ENCODE measurements at regions not wholly inside any gene's neighbourhood (a gene's known extent, or its start where the extent isn't known, plus 50 kb on each side); places are given as distances from the start of the nearest gene placed in this dataset.

DNA sequence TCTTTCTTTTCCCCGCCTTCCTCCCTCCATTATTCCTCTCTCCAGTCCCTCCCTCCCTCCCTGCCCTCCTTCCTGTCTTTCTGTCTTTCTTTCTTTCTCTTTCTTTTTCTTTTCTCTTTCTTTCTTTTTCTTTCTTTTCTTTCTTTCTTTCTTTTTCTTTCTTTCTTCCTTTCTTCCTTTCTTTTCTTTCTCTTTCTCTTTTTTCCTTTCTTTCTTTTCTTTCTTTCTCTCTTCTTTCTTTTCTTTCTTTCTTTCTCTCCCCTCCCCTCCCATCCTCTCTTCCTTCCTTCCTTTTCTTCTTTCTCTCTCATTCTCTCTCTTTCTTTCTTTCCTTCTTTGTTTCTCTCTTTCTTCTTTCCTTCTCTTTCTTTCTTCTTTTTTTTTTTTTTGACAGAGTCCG is 402.2 kb upstream of the PLXNA2 start:
- H3K4me3 ChIP-seq (ENCODE audit: low read depth, low read length), result no peak overlapping the region
- no peaks in the 10 kb centered on the region for H3K4me1 ChIP-seq (ENCODE audit: control insufficient read depth, insufficient read depth, low read length)
- H3K27ac ChIP-seq (ENCODE audit: extremely low read depth, low read depth, low read length), result no peak overlapping the region
- TF ChIP-seq ZNF791 (tag by site-specific recombination; IDR thresholded peaks at IDR 0.05) (no peak), PRDM1 (tag by site-specific recombination; IDR thresholded peaks at IDR 0.05) (peak; percentile 52; the same call in 1 of the 2 replicates), ZBTB11 (tag by site-specific recombination; conservative IDR thresholded peaks at IDR 0.05; ENCODE audit: low read depth) (no peak), ZNF366 (tag by site-specific recombination; conservative IDR thresholded peaks at IDR 0.05) (peak; percentile 56)
- TF ChIP-seq, protein P1, sequence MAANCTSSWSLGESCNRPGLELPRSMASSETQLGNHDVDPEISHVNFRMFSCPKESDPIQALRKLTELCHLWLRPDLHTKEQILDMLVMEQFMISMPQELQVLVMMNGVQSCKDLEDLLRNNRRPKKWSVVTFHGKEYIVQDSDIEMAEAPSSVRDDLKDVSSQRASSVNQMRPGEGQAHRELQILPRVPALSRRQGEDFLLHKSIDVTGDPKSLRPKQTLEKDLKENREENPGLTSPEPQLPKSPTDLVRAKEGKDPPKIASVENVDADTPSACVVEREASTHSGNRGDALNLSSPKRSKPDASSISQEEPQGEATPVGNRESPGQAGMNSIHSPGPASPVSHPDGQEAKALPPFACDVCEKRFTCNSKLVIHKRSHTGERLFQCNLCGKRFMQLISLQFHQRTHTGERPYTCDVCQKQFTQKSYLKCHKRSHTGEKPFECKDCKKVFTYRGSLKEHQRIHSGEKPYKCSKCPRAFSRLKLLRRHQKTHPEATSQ (tag by site-specific recombination; IDR thresholded peaks at IDR 0.05), result no peak
- H3K9me3 ChIP-seq (ENCODE audit: control insufficient read depth, insufficient read depth, low read depth, low read length), result no peaks in the 10 kb centered on the region
- no peaks in the 10 kb centered on the region for H3K36me3 ChIP-seq (ENCODE audit: control insufficient read depth in 2 of 2, insufficient read depth in 1 of 2, low read length in 2 of 2)
- CTCF ChIA-PET, result no interaction called here
- POLR2A ChIA-PET, result no interaction called here

DNA sequence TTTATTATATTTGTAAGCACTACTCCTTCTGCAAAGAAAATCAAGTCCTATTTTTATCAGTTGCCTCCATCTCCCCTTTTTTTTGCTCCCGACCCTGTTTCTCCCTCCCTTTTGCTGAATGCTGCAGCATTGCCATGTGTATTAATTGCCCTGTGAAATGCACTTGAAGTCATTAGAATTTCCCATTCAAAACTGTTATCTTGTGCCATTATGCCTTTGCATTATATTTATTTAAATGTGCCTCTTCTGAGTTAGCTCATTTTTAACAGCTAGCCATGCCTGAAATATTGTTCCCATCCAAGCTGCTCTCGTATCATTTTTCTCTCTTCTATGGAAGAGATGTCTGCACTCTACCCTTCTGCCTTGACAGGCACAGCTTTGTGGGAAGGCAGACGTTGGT is 404.0 kb upstream of the PLXNA2 start:
- Histone ChIP-seq H3K27ac (ENCODE audit: extremely low read depth, low read depth, low read length) (no peak overlapping the region), H3K4me1 (ENCODE audit: control insufficient read depth, insufficient read depth, low read length) (no peaks in the 10 kb centered on the region), H3K36me3 (ENCODE audit: control insufficient read depth in 2 of 2, insufficient read depth in 1 of 2, low read length in 2 of 2) (no peaks in the 10 kb centered on the region), H3K4me3 (ENCODE audit: low read depth, low read length) (no peak overlapping the region), H3K9me3 (ENCODE audit: control insufficient read depth, insufficient read depth, low read depth, low read length) (no peaks in the 10 kb centered on the region)
- POLR2A ChIA-PET, result no interaction called here
- CTCF ChIA-PET, result interaction anchor here (0.8 to 1.6 kb wide), 3 partner anchors 9 to 600 kb away, joined by 3 to 4 read pairs (median 4); no protein-coding TSS in a partner anchor
- TF ChIP-seq BCL11B (tag by site-specific recombination; IDR thresholded peaks at IDR 0.05; ENCODE audit: low read depth) (no peak), ZNF639 (tag by site-specific recombination; IDR thresholded peaks at IDR 0.05) (no peak), ZNF341 (tag by site-specific recombination; IDR thresholded peaks at IDR 0.05; ENCODE audit: low read depth) (no peak), ZBTB26 (tag by site-specific recombination; optimal IDR thresholded peaks at IDR 0.05) (no peak), KLF1 (tag by site-specific recombination; IDR thresholded peaks at IDR 0.05) (no peak), ZNF132 (tag by site-specific recombination; IDR thresholded peaks at IDR 0.05; ENCODE audit: borderline replicate concordance) (no peak)

DNA sequence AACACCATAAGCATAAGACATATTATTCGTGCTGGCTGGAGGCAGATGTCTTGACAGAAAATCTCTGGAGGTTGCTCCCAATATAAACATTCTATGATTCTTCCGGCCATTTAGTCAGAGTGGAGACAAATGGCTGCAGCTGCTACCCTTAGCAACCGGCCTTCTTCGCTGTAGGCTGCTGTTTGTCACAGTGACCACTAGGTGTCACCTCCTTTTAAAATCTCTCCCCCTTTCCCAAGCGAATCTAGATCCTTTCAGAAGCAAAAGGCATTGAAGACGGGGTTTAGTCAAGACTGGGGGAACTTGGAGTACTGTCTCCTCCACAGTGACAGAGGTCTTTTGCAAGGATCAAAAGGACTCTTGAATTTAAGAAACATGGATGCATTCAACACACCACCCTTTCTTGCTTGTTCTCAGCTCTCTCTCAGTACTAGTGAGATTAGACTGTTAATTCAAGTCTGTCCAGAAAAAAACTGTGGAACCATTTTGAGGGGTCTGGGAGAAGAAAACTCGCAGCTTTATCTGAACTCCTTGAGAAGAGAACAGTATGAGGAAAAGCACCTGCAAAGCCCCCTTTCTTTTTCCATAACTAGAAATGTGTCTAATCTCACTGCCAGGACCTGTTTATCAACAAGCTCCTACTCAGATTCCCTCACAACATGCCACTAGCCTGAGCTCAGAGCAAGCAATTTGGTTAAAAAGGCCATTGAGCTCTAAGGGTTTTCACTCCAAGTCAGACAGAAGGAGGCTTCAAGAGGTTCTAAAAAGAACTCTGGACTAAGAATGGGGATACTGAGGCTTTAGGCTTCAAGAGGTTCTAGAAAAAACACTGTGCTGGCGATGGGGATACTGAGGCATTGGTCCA is 408.3 kb upstream of the PLXNA2 start:
- Histone ChIP-seq H3K4me1 (ENCODE audit: control insufficient read depth, insufficient read depth, low read length) (no peaks in the 10 kb centered on the region), H3K36me3 (ENCODE audit: control insufficient read depth in 2 of 2, insufficient read depth in 1 of 2, low read length in 2 of 2) (no peaks in the 10 kb centered on the region), H3K27ac (ENCODE audit: extremely low read depth, low read depth, low read length) (no peak overlapping the region), H3K4me3 (ENCODE audit: low read depth, low read length) (no peak overlapping the region), H3K9me3 (ENCODE audit: control insufficient read depth, insufficient read depth, low read depth, low read length) (no peaks in the 10 kb centered on the region)
- POLR2A ChIA-PET, result no interaction called here
- CTCF ChIA-PET, result interaction anchor here (0.5 to 2.0 kb wide), 39 partner anchors 9 to 837 kb away, joined by 3 to 10 read pairs (median 4); no protein-coding TSS in a partner anchor
- TF ChIP-seq ZNF837 (tag by site-specific recombination; IDR thresholded peaks at IDR 0.05), result no peak
- TF ChIP-seq ZNF530 (tag by site-specific recombination; IDR thresholded peaks at IDR 0.05; ENCODE audit: low read depth), result no peak
- TF ChIP-seq RBAK (tag by site-specific recombination; IDR thresholded peaks at IDR 0.05), result no peak
- no peak for TF ChIP-seq ZBTB7A (tag by site-specific recombination; IDR thresholded peaks at IDR 0.05; ENCODE audit: low read depth)
- TF ChIP-seq ZNF391 (tag by site-specific recombination; IDR thresholded peaks at IDR 0.05; ENCODE audit: borderline replicate concordance, low read depth), result no peak
- no peak for TF ChIP-seq SETDB1 (IDR thresholded peaks at IDR 0.05; ENCODE audit: insufficient read length, low read length)
- no peak for TF ChIP-seq ZNF792 (tag by site-specific recombination; IDR thresholded peaks at IDR 0.05)
- no peak for TF ChIP-seq ZBTB1 (tag by site-specific recombination; IDR thresholded peaks at IDR 0.05)
- TF ChIP-seq ZNF654 (tag by site-specific recombination; IDR thresholded peaks at IDR 0.05; ENCODE audit: low read depth), result peak; percentile 57
- TF ChIP-seq CTCF (tag by site-specific recombination; IDR thresholded peaks at IDR 0.05), result peak; percentile 59; the same call in 1 of the 2 replicates
- no peak for TF ChIP-seq KLF10 (tag by site-specific recombination; IDR thresholded peaks at IDR 0.05)
